Dedifferentiated amniotic fluid mesenchymal stem cell (primary cell): ENCODE measurements at regions not wholly inside any gene's neighbourhood (a gene's known extent, or its start where the extent isn't known, plus 50 kb on each side); places are given as distances from the start of the nearest gene placed in this dataset.

ENCODE experiments used
- DNase-seq: peaks from one replicate; pipeline ENCODE4 v3.0.0-alpha.2; 2016; ENCODE audit errors: extremely low spot score

GRCh38 chrX:107502316-107502715, 52.9 kb downstream of the FRMPD3 start:
- DNase-seq = no peak

- DNase-seq = no peak
These were observed 54.6 kb downstream of the FRMPD3 start for GRCh38 chrX:107504006-107504405.

- DNase-seq = no peak
These were observed 55.8 kb downstream of the FRMPD3 start for GRCh38 chrX:107505223-107505622.

GRCh38 chrX:107506596-107507031, 57.2 kb downstream of the FRMPD3 start:
- DNase-seq = no peak

- no peak for DNase-seq
These were observed 57.8 kb downstream of the FRMPD3 start for GRCh38 chrX:107507093-107507743.

GRCh38 chrX:107507744-107508117, 58.3 kb downstream of the FRMPD3 start:
- no peak for DNase-seq

GRCh38 chrX:107508925-107509324, 59.5 kb downstream of the FRMPD3 start:
- DNase-seq = no peak

DNA sequence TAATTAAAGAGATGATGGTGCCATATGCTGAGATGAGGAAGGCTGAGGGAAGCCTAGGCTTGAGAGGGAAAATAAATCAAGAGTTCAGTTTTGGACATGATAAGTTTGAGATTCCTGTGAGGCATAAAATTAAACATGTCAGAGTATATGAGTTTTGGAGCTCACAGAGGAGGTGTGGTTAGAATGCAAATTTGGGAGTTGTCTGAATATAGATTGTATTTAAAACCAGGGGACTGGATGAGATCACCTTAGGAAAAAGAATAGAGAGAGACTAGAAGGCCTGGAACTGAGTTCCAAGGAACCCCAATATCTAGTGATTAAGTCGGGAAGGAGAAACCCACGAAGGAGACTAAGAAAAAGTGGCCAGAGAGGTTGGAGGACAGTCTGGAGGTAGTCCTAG, 65.5 kb downstream of the FRMPD3 start:
- no peak for DNase-seq

GRCh38 chrX:107521877-107522586, 72.6 kb downstream of the FRMPD3 start:
- DNase-seq = no peak

DNA sequence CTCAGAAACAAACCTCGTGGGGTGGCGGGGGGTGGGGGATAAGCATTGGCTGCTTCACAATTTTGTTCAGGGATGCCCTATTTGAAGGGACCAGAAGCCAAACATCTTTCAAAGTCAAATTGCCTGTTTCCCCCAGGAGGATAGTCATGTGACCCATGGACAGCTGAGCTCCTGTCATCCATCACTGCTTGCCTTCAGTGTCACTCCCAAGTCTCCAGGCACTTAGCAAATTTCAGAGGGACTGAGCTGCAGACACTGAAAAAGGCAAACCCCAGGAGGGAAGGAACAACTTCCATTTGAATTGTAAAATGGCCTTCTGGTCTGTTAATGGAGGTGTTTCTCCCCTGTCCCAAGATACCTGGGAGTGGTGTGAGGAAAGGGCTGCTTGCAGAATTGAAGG, 73.4 kb downstream of the FRMPD3 start:
- DNase-seq = no peak

GRCh38 chrX:107526141-107526540, 76.7 kb downstream of the FRMPD3 start:
- DNase-seq = no peak

DNA sequence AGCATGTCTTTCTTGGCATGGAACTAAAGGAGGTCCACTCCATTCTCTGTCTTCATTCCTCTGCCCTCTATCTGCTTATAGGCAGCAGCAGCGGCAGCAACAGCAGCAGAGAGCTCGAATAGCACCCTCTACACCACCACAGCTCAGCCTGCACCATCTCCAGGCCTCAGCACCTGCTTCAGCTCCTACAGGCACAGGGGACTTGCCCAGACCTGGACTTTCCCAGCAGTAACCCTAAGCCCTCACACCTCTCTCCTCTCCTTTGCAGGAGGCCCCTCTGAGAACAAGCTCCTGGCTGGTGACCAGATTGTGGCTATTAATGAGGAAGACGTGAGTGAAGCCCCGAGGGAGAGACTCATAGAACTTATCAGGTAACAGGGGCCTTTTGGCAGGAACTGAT, 80.7 kb downstream of the FRMPD3 start:
- no peak for DNase-seq

DNA sequence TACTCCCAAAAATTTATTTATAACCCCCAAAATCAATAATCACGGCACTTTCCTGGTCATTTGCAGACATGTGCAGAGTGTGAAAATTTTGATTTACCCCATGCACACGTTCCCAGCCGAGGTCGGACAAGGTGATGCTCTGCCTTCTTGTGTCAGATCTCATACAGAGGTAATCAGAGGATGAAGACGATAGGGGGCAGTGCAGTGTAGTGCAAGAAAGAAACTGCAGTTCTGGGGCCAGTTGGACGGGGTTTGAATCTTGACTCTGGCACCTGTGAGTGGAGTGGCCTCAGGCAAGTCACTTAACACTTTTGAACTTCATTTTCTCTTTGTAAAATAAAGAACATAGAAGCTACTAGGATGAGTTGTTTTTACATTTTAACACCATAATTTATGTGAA, 88.4 kb downstream of the FRMPD3 start:
- DNase-seq = no peak

- no peak for DNase-seq
These were observed 87.1 kb upstream of the PRPS1 start for GRCh38 chrX:107541244-107541643.

DNA sequence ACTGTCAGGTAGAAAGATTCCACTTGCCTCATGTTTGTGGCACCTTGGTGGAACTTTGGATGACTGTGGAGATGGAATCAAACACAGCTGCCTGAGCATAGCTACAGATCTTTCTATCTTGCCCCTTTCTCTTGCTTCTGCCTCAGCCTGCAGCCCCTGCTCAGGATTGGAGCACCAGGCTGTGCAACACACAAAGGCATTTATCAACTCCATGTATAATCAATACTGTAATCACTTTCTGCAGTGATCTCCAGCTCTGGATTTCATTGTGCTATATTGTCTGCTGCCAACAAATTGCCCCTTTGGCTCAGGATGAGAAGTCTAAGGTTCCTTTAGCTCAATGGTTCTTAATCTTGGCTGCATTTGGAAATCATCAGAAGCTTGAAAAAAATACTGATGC, 86.3 kb upstream of the PRPS1 start:
- DNase-seq = no peak

GRCh38 chrX:107542500-107542899, 85.8 kb upstream of the PRPS1 start:
- no peak for DNase-seq

GRCh38 chrX:107547621-107548020, 80.7 kb upstream of the PRPS1 start:
- no peak for DNase-seq

DNA sequence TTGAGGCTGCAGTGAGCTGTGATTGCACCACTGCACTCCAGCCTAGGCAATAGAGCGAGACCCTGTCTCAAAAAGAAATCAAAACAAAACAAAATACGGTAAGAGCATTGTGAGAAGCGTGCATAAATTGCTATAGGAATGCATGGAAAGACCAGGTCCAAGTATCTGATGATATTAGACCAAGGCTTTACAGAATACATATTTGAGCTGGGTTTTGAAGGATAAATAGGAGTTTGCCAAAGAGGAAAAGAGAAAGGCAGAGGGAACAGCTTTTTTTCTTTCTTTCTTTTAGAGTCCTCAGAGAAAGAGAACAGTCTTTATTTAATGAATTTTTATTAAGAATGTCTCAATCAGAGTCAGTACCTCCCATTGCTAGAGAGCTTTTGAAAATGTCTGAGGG, 79.5 kb upstream of the PRPS1 start:
- DNase-seq = no peak

- no peak for DNase-seq
These were observed 78.8 kb upstream of the PRPS1 start for GRCh38 chrX:107549504-107549903.

GRCh38 chrX:107551546-107551945, 76.8 kb upstream of the PRPS1 start:
- DNase-seq = no peak

- DNase-seq = no peak
These were observed 75.4 kb upstream of the PRPS1 start for GRCh38 chrX:107552930-107553329.

DNA sequence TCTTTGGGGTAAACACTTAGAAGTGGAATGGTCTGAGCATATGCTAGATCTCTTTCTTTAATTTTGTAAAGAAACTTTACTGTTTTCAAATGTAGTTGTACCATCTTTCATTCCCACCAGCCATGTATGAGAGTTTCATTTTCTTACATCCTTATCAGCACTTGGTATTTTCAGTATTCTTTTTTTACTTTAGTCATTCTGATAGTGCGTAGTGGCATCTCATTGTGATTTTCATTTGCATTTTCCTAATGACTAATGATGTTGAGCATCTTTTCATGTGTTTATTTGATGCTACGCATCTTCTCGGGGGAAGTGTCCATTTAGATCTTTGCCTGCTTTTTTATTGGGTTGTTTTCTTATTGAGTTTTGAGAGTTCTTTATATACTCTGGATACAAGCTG, 71.3 kb upstream of the PRPS1 start:
- no peak for DNase-seq

DNA sequence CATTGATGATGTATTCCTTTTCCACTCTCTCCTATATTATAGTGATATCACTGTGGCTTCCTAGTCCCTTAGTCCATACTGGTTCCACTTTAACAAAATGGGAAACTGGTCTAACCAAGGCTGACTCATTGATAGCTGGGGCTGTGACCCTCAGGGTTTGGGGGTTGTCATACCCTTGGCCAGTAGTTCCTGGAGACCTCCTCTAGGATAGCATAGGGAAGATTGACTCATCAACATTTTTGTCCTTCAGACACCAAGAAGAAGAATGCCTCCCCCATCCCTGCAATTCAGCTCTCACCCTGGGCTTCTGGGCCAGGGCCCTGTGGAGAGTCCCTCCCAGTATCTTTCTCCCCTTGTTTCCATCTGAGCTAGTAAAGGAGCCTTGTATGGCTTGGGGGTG, 68.8 kb upstream of the PRPS1 start:
- DNase-seq = no peak

DNA sequence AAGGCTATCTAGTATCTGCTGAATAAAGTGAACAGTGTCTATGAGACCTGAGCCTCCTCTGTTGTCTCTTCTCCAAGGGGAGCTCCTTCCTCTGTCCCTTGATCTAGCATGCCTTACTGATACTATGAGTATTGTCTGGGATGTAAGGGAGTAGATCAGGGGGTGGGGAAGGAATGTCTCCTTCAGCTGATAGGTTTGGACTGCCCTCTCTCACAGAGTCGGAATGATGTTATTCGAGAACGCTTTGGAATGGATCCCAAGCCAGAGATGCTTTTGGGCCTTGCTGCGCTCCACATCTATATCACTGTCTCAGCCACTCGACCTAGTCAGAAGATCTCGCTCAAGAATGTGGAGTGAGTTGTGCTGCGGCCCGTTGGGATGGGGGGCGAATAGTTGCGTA, 68.3 kb upstream of the PRPS1 start:
- no peak for DNase-seq
